ENCODE measurements at regions not wholly inside any gene's neighbourhood (a gene's known extent, or its start where the extent isn't known, plus 50 kb on each side); places are given as distances from the start of the nearest gene placed in this dataset.

- no peak overlapping the region for H3K27ac Mint-ChIP-seq
These were observed 341.2 kb downstream of the RAD51AP2 start for GRCh38 chr2:17177088-17177487.

More at GRCh38 chr2:17177088-17177487, 341.2 kb downstream of the RAD51AP2 start:
- Mint-ChIP-seq H3K9me3 (no peaks in the 10 kb centered on the region), H3K27me3 (ENCODE audit: insufficient read depth, low read depth, poor library complexity) (no peaks in the 10 kb centered on the region), H3K4me1 (0 out of 3 replicates have a peak, but pooled peaks cover under 1% of the 10 kb centered on the region), H3K36me3 (ENCODE audit: low read depth) (no peaks in the 10 kb centered on the region), H3K4me3 (no peak overlapping the region)
- Histone ChIP-seq H2AFZ (no peak overlapping the region), H4K20me1 (replicated peaks; ENCODE audit: insufficient read depth) (no peaks in the 10 kb centered on the region), H3F3A (replicated peaks; ENCODE audit: low read depth) (no peaks in the 10 kb centered on the region), H3K27me3 (ENCODE audit: insufficient read depth) (no peaks in the 10 kb centered on the region), H3K79me2 (replicated peaks; ENCODE audit: insufficient read depth) (no peaks in the 10 kb centered on the region), H3K4me2 (no peak overlapping the region), H3K36me3 (ENCODE audit: insufficient read depth) (no peaks in the 10 kb centered on the region), H3K4me1 (ENCODE audit: insufficient read depth) (no peaks in the 10 kb centered on the region), H3K4me3 (no peak overlapping the region), H3K9me2 (ENCODE audit: insufficient read depth) (no peaks in the 10 kb centered on the region), H3K27ac (ENCODE audit: low read depth) (no peak overlapping the region)
- TF ChIP-seq ZNF331 (CRISPR knock-in tag; IDR thresholded peaks at IDR 0.05; ENCODE audit: low read depth) = no peak
- TF ChIP-seq JUNB (IDR thresholded peaks at IDR 0.05; ENCODE audit: unreplicated experiment) = no peak
- no peak for TF ChIP-seq CREB1 (CRISPR knock-in tag; IDR thresholded peaks at IDR 0.05; ENCODE audit: low read depth)
- no peak for TF ChIP-seq ZNF114 (CRISPR knock-in tag; IDR thresholded peaks at IDR 0.05)
- TF ChIP-seq EZH2phosphoT487 (IDR thresholded peaks at IDR 0.05; ENCODE audit: unreplicated experiment) = no peak
- no peak for TF ChIP-seq ZNF462 (CRISPR knock-in tag; IDR thresholded peaks at IDR 0.05)
- no peak for TF ChIP-seq ETS1 (IDR thresholded peaks at IDR 0.05)
- no peak for DNase-seq (ENCODE audit: low spot score)
- ATAC-seq = no peak

All from GM23338 (cell line).